Liver (tissue), 8 donors: ENCODE measurements at regions not wholly inside any gene's neighbourhood (a gene's known extent, or its start where the extent isn't known, plus 50 kb on each side); places are given as distances from the start of the nearest gene placed in this dataset.

ENCODE experiments used
- DNase-seq: peaks from one replicate; pipeline ENCODE4 v3.0.0-alpha.2; 2017; ENCODE audit warnings: low spot score
- H3K27ac ChIP-seq, 2 donors: one replicate each; pipeline ENCODE4 v1.7.0; 2013; ENCODE audit warnings: inconsistent platforms in 2 of 2, low read length in 2 of 2, control low read depth in 1 of 2, low read depth in 1 of 2, mild to moderate bottlenecking in 1 of 2
- H3K27me3 ChIP-seq, 4 donors: one replicate each; pipeline versions ENCODE4 v1.6.1 to v1.7.0; 2013; ENCODE audit warnings: low read length in 3 of 4, inconsistent platforms in 1 of 4, mild to moderate bottlenecking in 1 of 4, moderate library complexity in 1 of 4; ENCODE audit not compliant: control insufficient read depth in 4 of 4, insufficient read depth in 4 of 4
- H3K36me3 ChIP-seq, 4 donors: one replicate each; pipeline versions ENCODE4 v1.6.1 to v1.7.0; 2013; ENCODE audit warnings: low read length in 3 of 4, mild to moderate bottlenecking in 3 of 4, low read depth in 1 of 4, moderate library complexity in 1 of 4; ENCODE audit not compliant: control insufficient read depth in 4 of 4, insufficient read depth in 3 of 4
- H3K4me1 ChIP-seq, 4 donors: one replicate each; pipeline versions ENCODE4 v1.6.1 to v1.7.0; 2013; ENCODE audit warnings: low read length in 3 of 4, mild to moderate bottlenecking in 3 of 4, moderate library complexity in 1 of 4; ENCODE audit not compliant: control insufficient read depth in 4 of 4, insufficient read depth in 4 of 4
- H3K4me3 ChIP-seq, 3 donors: one replicate each; pipeline versions ENCODE4 v1.6.1 to v1.7.0; 2013; ENCODE audit warnings: low read length in 3 of 3, control low read depth in 1 of 3, low read depth in 1 of 3, mild to moderate bottlenecking in 1 of 3
- H3K9ac ChIP-seq, 2 donors: one replicate each; pipeline ENCODE4 v1.7.0; 2013; ENCODE audit warnings: low read length in 2 of 2, mild to moderate bottlenecking in 2 of 2, moderate library complexity in 2 of 2, control low read depth in 1 of 2, low read depth in 1 of 2
- H3K9me3 ChIP-seq, 4 donors: one replicate each; pipeline versions ENCODE4 v1.6.1 to v1.7.0; 2013; ENCODE audit warnings: low read length in 3 of 4; ENCODE audit not compliant: control insufficient read depth in 4 of 4
- ATF3 ChIP-seq: IDR thresholded peaks from 2 replicates; pipeline ENCODE4 v1.6.1; 2016; ENCODE audit warnings: antibody characterized with exemption
- CTCF ChIP-seq: fragments of 150-350 bp; IDR thresholded peaks from 2 replicates; pipeline ENCODE4 v1.5.1; 2017; ENCODE audit warnings: improper control_type of control experiment, low read depth, low read length; ENCODE audit not compliant: missing input control
- EGR1 ChIP-seq, 2 donors: IDR thresholded peaks; 2 replicates each; pipeline ENCODE4 v1.6.1; 2016 to 2018; ENCODE audit warnings: antibody characterized with exemption in 2 of 2, low read depth in 2 of 2
- FOXA1 ChIP-seq: IDR thresholded peaks from 2 replicates; pipeline ENCODE4 v1.6.1; 2016; ENCODE audit warnings: antibody characterized with exemption
- FOXA2 ChIP-seq: IDR thresholded peaks from 2 replicates; pipeline ENCODE4 v1.6.1; 2016; ENCODE audit warnings: antibody characterized with exemption
- GABPA ChIP-seq, 2 donors: IDR thresholded peaks in 1 of 2; conservative IDR thresholded peaks in 1 of 2; 2 replicates each; pipeline ENCODE4 v1.6.1; 2016; ENCODE audit warnings: antibody characterized with exemption in 2 of 2, mild to moderate bottlenecking in 1 of 2, moderate library complexity in 1 of 2
- HNF4A ChIP-seq, 2 donors: conservative IDR thresholded peaks; 2 replicates each; pipeline ENCODE4 v1.6.1; 2016; ENCODE audit warnings: antibody characterized with exemption in 2 of 2, mild to moderate bottlenecking in 2 of 2
- HNF4G ChIP-seq: IDR thresholded peaks from 2 replicates; pipeline ENCODE4 v1.6.1; 2016; ENCODE audit warnings: antibody characterized with exemption
- MAX ChIP-seq: IDR thresholded peaks from 2 replicates; pipeline ENCODE4 v1.6.1; 2016; ENCODE audit warnings: antibody characterized with exemption
- RAD21 ChIP-seq, 2 donors: IDR thresholded peaks; 2 replicates each; pipeline ENCODE4 v1.6.1; 2016; ENCODE audit warnings: antibody characterized with exemption in 2 of 2, mild to moderate bottlenecking in 2 of 2
- REST ChIP-seq: IDR thresholded peaks from 2 replicates; pipeline ENCODE4 v1.6.1; 2016; ENCODE audit warnings: antibody characterized with exemption, mild to moderate bottlenecking
- RXRA ChIP-seq, 2 donors: IDR thresholded peaks; 2 replicates each; pipeline ENCODE4 v1.6.1; 2017 to 2018; ENCODE audit warnings: antibody characterized with exemption in 2 of 2, mild to moderate bottlenecking in 1 of 2
- SP1 ChIP-seq: IDR thresholded peaks from 2 replicates; pipeline ENCODE4 v1.6.1; 2018; ENCODE audit warnings: antibody characterized with exemption, mild to moderate bottlenecking
- TAF1 ChIP-seq: conservative IDR thresholded peaks from 2 replicates; pipeline ENCODE4 v1.6.1; 2016; ENCODE audit warnings: antibody characterized with exemption, mild to moderate bottlenecking
- YY1 ChIP-seq: IDR thresholded peaks from 2 replicates; pipeline ENCODE4 v1.6.1; 2016; ENCODE audit warnings: antibody characterized with exemption, mild to moderate bottlenecking
- WGBS: extraction: QIAGEN DNeasy Blood & Tissue Kit; methylation state at CpG from one replicate; pipeline ENCODE4 v1.1.7; 2013; 5-methylcytosine and 5-hydroxymethylcytosine counted together
- donor health status: healthy.
- donor health status: healthy.
- donor health status: healthy.
- donor health status: healthy.
- donor health status: healthy.

- H3K36me3 ChIP-seq: no peaks in the 10 kb centered on the region
- no peak for DNase-seq
- H3K27me3 ChIP-seq: no peaks in the 10 kb centered on the region
- WGBS: 91% methylated on average over 4 of the region's 4 CpGs
- no peak for TF ChIP-seq MAX
- no peak for TF ChIP-seq HNF4A (conservative IDR thresholded peaks at IDR 0.05)
- TF ChIP-seq GABPA (IDR thresholded peaks at IDR 0.05 in 1 of 2, conservative IDR thresholded peaks at IDR 0.05 in 1 of 2): no peak
- no peak for TF ChIP-seq YY1
- no peak for TF ChIP-seq TAF1
- TF ChIP-seq ATF3: no peak
- no peak for TF ChIP-seq FOXA2
- no peak for TF ChIP-seq REST
- no peak for TF ChIP-seq EGR1 (IDR thresholded peaks at IDR 0.05; ENCODE audit: low read depth in 2 of 2)
- TF ChIP-seq RXRA (IDR thresholded peaks at IDR 0.05): no peak
- H3K27ac ChIP-seq: no peak overlapping the region
- H3K4me3 ChIP-seq: no peak overlapping the region
- H3K9ac ChIP-seq: no peak overlapping the region
- no peaks in the 10 kb centered on the region for H3K4me1 ChIP-seq
- H3K9me3 ChIP-seq: peaks cover 0 to 5% (median 0%) of the 10 kb centered on the region in 4 donors
Measured at GRCh38 chr6:51349857-51350256, 531.2 kb downstream of the TFAP2B start.

- TF ChIP-seq MAX: no peak
- TF ChIP-seq HNF4G: no peak
- peak; percentile 81 to 82 for TF ChIP-seq RAD21 (IDR thresholded peaks at IDR 0.05)
- no peak for TF ChIP-seq FOXA2
- no peak for TF ChIP-seq ATF3
- no peak for TF ChIP-seq FOXA1
- TF ChIP-seq EGR1 (IDR thresholded peaks at IDR 0.05; ENCODE audit: low read depth in 2 of 2): no peak
- TF ChIP-seq REST: no peak
- TF ChIP-seq CTCF: peak; percentile 62
- TF ChIP-seq SP1: no peak
- no peak for TF ChIP-seq GABPA (IDR thresholded peaks at IDR 0.05 in 1 of 2, conservative IDR thresholded peaks at IDR 0.05 in 1 of 2)
- no peak for DNase-seq
- Histone ChIP-seq H3K27ac (no peak overlapping the region), H3K36me3 (no peaks in the 10 kb centered on the region), H3K4me3 (no peak overlapping the region), H3K9ac (no peak overlapping the region), H3K27me3 (no peaks in the 10 kb centered on the region), H3K9me3 (peaks cover 0 to 5% (median 0%) of the 10 kb centered on the region in 4 donors), H3K4me1 (no peaks in the 10 kb centered on the region)
- WGBS: 81% methylated on average over 2 of the region's 2 CpGs
Measured at GRCh38 chr6:51350308-51350904, 531.7 kb downstream of the TFAP2B start.
